ENCODE measurements at regions not wholly inside any gene's neighbourhood (a gene's known extent, or its start where the extent isn't known, plus 50 kb on each side); places are given as distances from the start of the nearest gene placed in this dataset.
"Not testable (repeated sequence)": the region's sequence is repeated elsewhere in the genome, so short reads cannot be mapped to it uniquely, and the experiment has no call there.

- FAIRE-seq; DNase-seq (ENCODE audit: insufficient read length, low spot score): not testable (repeated sequence)
These were observed 65.5 kb upstream of the SEC22B start for GRCh38 chr1:120241868-120242267.

GRCh38 chr1:120240181-120240580 lies 63.9 kb upstream of the SEC22B start:
- DNase-seq (ENCODE audit: insufficient read length, low spot score); FAIRE-seq: not testable (repeated sequence)

- FAIRE-seq; DNase-seq (ENCODE audit: insufficient read length, low spot score): not testable (repeated sequence)
These were observed 63.0 kb upstream of the SEC22B start for GRCh38 chr1:120239351-120239750.

- not testable (repeated sequence) for FAIRE-seq; DNase-seq (ENCODE audit: insufficient read length, low spot score)
These were observed 62.5 kb upstream of the SEC22B start for GRCh38 chr1:120238867-120239266.

- not testable (repeated sequence) for FAIRE-seq; DNase-seq (ENCODE audit: insufficient read length, low spot score)
These were observed 57.3 kb upstream of the SEC22B start for GRCh38 chr1:120233661-120234018.

GRCh38 chr1:120232834-120233660 lies 56.7 kb upstream of the SEC22B start:
- not testable (repeated sequence) for DNase-seq (ENCODE audit: insufficient read length, low spot score); FAIRE-seq

GRCh38 chr1:120229835-120230234 lies 53.5 kb upstream of the SEC22B start:
- not testable (repeated sequence) for DNase-seq (ENCODE audit: insufficient read length, low spot score); FAIRE-seq

All from H54 (cell line).